DMS53 treated with DMSO at 0.1 percent for 48 hours (cell line): ENCODE measurements at regions not wholly inside any gene's neighbourhood (a gene's known extent, or its start where the extent isn't known, plus 50 kb on each side); places are given as distances from the start of the nearest gene placed in this dataset.
"Not testable (repeated sequence)": the region's sequence is repeated elsewhere in the genome, so short reads cannot be mapped to it uniquely, and the experiment has no call there.

Source experiments
- DNase-seq: peaks from one replicate; lab custom pipeline; 2025; ENCODE audit not compliant: unreplicated experiment; lab: John Stamatoyannopoulos, UW

GRCh38 chr10:9550810-9551209 is 1466.9 kb upstream of the CELF2 start:
- DNase-seq: no peak

- DNase-seq: no peak
Observed at GRCh38 chr10:9554321-9554720, 1463.4 kb upstream of the CELF2 start.

GRCh38 chr10:9560976-9561375 is 1456.7 kb upstream of the CELF2 start:
- DNase-seq: no peak

- DNase-seq: no peak
Observed at GRCh38 chr10:9561821-9562505, 1455.7 kb upstream of the CELF2 start.

- DNase-seq: no peak
Observed at GRCh38 chr10:9577746-9578145, 1439.9 kb upstream of the CELF2 start.

GRCh38 chr10:9579110-9579705 is 1438.5 kb upstream of the CELF2 start:
- no peak for DNase-seq

- not testable (repeated sequence) for DNase-seq
Observed at GRCh38 chr10:9582803-9583202, 1434.9 kb upstream of the CELF2 start.

- DNase-seq: peak; percentile 40
Observed at GRCh38 chr10:9596368-9596920, 1421.2 kb upstream of the CELF2 start.

GRCh38 chr10:9602998-9603397 is 1414.7 kb upstream of the CELF2 start:
- DNase-seq: no peak

- DNase-seq: no peak
Observed at GRCh38 chr10:9603972-9604371, 1413.7 kb upstream of the CELF2 start.

GRCh38 chr10:9605231-9605630 is 1412.4 kb upstream of the CELF2 start:
- no peak for DNase-seq

GRCh38 chr10:9608602-9609001 is 1409.1 kb upstream of the CELF2 start:
- peak; percentile 10 for DNase-seq

- DNase-seq: no peak
Observed at GRCh38 chr10:9613338-9614075, 1404.2 kb upstream of the CELF2 start.

- DNase-seq: no peak
Observed at GRCh38 chr10:9615189-9615588, 1402.5 kb upstream of the CELF2 start.

GRCh38 chr10:9621216-9621615 is 1396.5 kb upstream of the CELF2 start:
- no peak for DNase-seq

- DNase-seq: no peak
Observed at GRCh38 chr10:9625304-9625703, 1392.4 kb upstream of the CELF2 start.

GRCh38 chr10:9634466-9634865 is 1383.2 kb upstream of the CELF2 start:
- no peak for DNase-seq

GRCh38 chr10:9635691-9636090 is 1382.0 kb upstream of the CELF2 start:
- DNase-seq: no peak

GRCh38 chr10:9636216-9636615 is 1381.5 kb upstream of the CELF2 start:
- no peak for DNase-seq

- no peak for DNase-seq
Observed at GRCh38 chr10:9643782-9644181, 1373.9 kb upstream of the CELF2 start.

GRCh38 chr10:9645404-9645803 is 1372.3 kb upstream of the CELF2 start:
- no peak for DNase-seq
